Stomach (tissue), 8 donors: ENCODE measurements at regions not wholly inside any gene's neighbourhood (a gene's known extent, or its start where the extent isn't known, plus 50 kb on each side); places are given as distances from the start of the nearest gene placed in this dataset.

ENCODE experiments used
- DNase-seq, 2 donors: peaks; one replicate each; pipeline versions ENCODE4 v3.0.0 to v3.0.0-alpha.2; 2013 to 2019
- H3K27ac ChIP-seq, 5 donors: fragments of 200-600 bp in 4 of 5; sonication (generic) in 4 of 5; one replicate each; pipeline ENCODE4 v1.5.1; 2013 to 2019; ENCODE audit warnings: mild to moderate bottlenecking in 1 of 5, moderate library complexity in 1 of 5
- H3K27me3 ChIP-seq, 3 donors: fragments of 200-600 bp; sonication (generic); one replicate each; pipeline ENCODE4 v1.5.1; 2017 to 2019; ENCODE audit warnings: mixed run types in 1 of 3
- H3K36me3 ChIP-seq, 4 donors: fragments of 200-600 bp; sonication (generic); 1 replicate in 3 of 4; 2 replicates in 1 of 4; pipeline ENCODE4 v1.5.1; 2016 to 2019
- H3K4me1 ChIP-seq, 4 donors: fragments of 200-600 bp; sonication (generic); one replicate each; pipeline ENCODE4 v1.5.1; 2016 to 2019
- H3K4me3 ChIP-seq, 4 donors: fragments of 200-600 bp; sonication (generic) in 3 of 4; one replicate each; pipeline ENCODE4 v1.5.1; 2016 to 2019; ENCODE audit warnings: mild to moderate bottlenecking in 1 of 4
- H3K9me3 ChIP-seq, 4 donors: fragments of 200-600 bp; sonication (generic); one replicate each; pipeline ENCODE4 v1.5.1; 2016 to 2019
- EP300 ChIP-seq: sonication (generic); formaldehyde crosslinking; IDR thresholded peaks from one replicate; pipeline ENCODE4 v1.6.1; 2017; ENCODE audit warnings: antibody characterized with exemption
- POLR2A ChIP-seq, 4 donors: fragments of 450-650 bp; IDR thresholded peaks; one replicate each; pipeline ENCODE4 v1.6.1; 2016; ENCODE audit warnings: antibody characterized with exemption in 4 of 4, control low read depth in 2 of 4, mild to moderate bottlenecking in 1 of 4, moderate library complexity in 1 of 4
- POLR2AphosphoS5 ChIP-seq, 3 donors: sonication (generic); formaldehyde crosslinking; IDR thresholded peaks; one replicate each; pipeline ENCODE4 v1.6.1; 2016; ENCODE audit warnings: antibody characterized with exemption in 3 of 3
- WGBS, 5 donors: extraction: QIAGEN DNeasy Blood & Tissue Kit in 3 of 5; methylation state at CpG; one replicate each; pipeline versions ENCODE4 v1.1.5 to v1.1.7; 2013 to 2018; 5-methylcytosine and 5-hydroxymethylcytosine counted together
- intact Hi-C: fragments of 100-400 bp; cut with DNase I; formaldehyde crosslinking; loops from one replicate; pipeline ENCODE4 v1.15.1; 2023; ENCODE audit warnings: low total_unique reads
- TF ChIP-seq, protein P1 (sequence below), 7 experiments: fragments of 450-650 bp in 4 of 7; fragments of 200-600 bp in 3 of 7; sonication (generic) in 3 of 7; IDR thresholded peaks; one replicate each; pipeline ENCODE4 v1.5.1; 2016 to 2019; ENCODE audit warnings: antibody characterized with exemption in 7 of 7, control low read depth in 2 of 7, mild to moderate bottlenecking in 1 of 7
- donor health status: healthy with polysubstance abuse.
- donor health status: Bipolar disorder and iron deficiency.
- donor health status: healthy.

DNA sequence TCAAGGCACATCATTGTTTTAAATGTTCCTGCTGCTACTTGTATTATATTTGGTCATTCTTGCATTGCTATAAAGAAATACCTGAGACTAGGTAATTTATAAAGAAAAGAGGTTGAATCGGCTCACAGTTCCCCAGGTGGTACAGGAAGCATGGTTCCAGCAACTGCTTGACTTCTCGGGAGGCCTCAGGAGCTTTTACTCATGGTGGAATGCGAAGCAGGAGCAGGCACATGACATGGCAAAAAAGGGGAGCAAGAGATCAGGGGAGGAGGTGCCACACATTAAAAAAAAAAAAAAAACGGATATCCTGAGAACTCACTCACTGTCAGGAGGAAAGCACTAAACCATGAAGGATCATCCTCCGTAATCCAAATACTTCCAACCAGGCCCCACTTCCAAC is 286.9 kb upstream of the PLSCR5 start:
- Histone ChIP-seq H3K36me3 (no peaks in the 10 kb centered on the region), H3K27ac (no peak overlapping the region), H3K27me3 (no peaks in the 10 kb centered on the region), H3K4me1 (no peaks in the 10 kb centered on the region), H3K4me3 (no peak overlapping the region), H3K9me3 (no peaks in the 10 kb centered on the region)
- intact Hi-C loops = no loop called here
- TF ChIP-seq POLR2A (IDR thresholded peaks at IDR 0.05) (no peak), EP300 (no peak), POLR2AphosphoS5 (IDR thresholded peaks at IDR 0.05) (no peak)
- TF ChIP-seq, protein P1, sequence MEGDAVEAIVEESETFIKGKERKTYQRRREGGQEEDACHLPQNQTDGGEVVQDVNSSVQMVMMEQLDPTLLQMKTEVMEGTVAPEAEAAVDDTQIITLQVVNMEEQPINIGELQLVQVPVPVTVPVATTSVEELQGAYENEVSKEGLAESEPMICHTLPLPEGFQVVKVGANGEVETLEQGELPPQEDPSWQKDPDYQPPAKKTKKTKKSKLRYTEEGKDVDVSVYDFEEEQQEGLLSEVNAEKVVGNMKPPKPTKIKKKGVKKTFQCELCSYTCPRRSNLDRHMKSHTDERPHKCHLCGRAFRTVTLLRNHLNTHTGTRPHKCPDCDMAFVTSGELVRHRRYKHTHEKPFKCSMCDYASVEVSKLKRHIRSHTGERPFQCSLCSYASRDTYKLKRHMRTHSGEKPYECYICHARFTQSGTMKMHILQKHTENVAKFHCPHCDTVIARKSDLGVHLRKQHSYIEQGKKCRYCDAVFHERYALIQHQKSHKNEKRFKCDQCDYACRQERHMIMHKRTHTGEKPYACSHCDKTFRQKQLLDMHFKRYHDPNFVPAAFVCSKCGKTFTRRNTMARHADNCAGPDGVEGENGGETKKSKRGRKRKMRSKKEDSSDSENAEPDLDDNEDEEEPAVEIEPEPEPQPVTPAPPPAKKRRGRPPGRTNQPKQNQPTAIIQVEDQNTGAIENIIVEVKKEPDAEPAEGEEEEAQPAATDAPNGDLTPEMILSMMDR (IDR thresholded peaks at IDR 0.05) = no peak
- WGBS, 5 donors = 73 to 84% (median 78%) methylated on average over 5 of the region's 5 CpGs
- DNase-seq = no peak

DNA sequence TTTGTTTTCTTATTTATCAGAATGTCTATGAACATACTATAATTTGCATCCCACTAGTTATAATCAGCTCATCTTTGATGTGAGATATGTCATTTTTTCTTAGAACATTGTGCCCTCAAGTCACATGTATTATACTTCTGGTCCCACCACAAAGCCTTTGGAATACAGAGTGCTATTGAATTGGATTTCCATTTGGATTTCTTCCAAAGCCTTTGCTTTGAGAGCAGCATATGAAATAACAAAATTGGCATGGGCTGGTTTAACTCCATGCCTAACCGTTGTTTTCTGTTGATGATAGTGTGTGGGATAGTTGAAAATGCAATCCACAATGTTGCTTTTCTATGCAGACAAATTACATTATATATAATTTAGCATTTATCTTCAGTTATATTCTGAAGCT is 284.5 kb upstream of the PLSCR5 start:
- no peak overlapping the region for H3K4me3 ChIP-seq
- no peaks in the 10 kb centered on the region for H3K27me3 ChIP-seq
- no peaks in the 10 kb centered on the region for H3K36me3 ChIP-seq
- 63 to 86% (median 83%) methylated on average over 1 of the region's 1 CpG for WGBS, 5 donors
- H3K9me3 ChIP-seq = no peaks in the 10 kb centered on the region
- intact Hi-C loops = no loop called here
- H3K4me1 ChIP-seq = no peaks in the 10 kb centered on the region
- peak in 1 of 2 donors; percentile 6 for DNase-seq
- H3K27ac ChIP-seq = no peak overlapping the region
- no peak for TF ChIP-seq POLR2A (IDR thresholded peaks at IDR 0.05)
- TF ChIP-seq, protein P1 (IDR thresholded peaks at IDR 0.05) = no peak
- no peak for TF ChIP-seq POLR2AphosphoS5 (IDR thresholded peaks at IDR 0.05)
- no peak for TF ChIP-seq EP300

DNA sequence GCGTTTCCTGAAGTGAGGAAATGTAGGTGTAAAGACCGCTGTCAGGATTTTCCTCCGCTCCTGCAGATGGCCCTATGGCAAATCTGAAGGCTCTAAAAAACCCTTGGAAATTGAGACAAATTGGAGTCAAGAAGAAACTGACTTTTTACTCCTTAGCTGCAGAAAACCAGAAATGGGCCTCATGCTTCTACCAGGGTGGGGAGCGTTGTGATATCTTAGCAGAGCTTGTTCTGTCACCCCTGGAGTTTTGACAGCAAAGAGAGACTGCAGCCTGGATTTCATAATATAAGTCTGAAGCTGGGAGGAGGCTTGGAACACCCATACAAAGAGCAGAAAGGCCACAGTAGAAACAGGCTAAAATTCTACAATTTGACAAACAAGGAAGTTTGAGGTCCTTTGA is 283.0 kb upstream of the PLSCR5 start:
- Histone ChIP-seq H3K27me3 (no peaks in the 10 kb centered on the region), H3K27ac (no peak overlapping the region), H3K4me1 (no peaks in the 10 kb centered on the region), H3K36me3 (no peaks in the 10 kb centered on the region), H3K9me3 (no peaks in the 10 kb centered on the region), H3K4me3 (no peak overlapping the region)
- TF ChIP-seq POLR2AphosphoS5 (IDR thresholded peaks at IDR 0.05) = no peak
- no peak for TF ChIP-seq EP300
- no peak for TF ChIP-seq POLR2A (IDR thresholded peaks at IDR 0.05)
- TF ChIP-seq, protein P1 (IDR thresholded peaks at IDR 0.05) = no peak
- DNase-seq = no peak
- intact Hi-C loops = no loop called here
- 75 to 90% (median 90%) methylated on average over 4 of the region's 4 CpGs for WGBS, 5 donors

DNA sequence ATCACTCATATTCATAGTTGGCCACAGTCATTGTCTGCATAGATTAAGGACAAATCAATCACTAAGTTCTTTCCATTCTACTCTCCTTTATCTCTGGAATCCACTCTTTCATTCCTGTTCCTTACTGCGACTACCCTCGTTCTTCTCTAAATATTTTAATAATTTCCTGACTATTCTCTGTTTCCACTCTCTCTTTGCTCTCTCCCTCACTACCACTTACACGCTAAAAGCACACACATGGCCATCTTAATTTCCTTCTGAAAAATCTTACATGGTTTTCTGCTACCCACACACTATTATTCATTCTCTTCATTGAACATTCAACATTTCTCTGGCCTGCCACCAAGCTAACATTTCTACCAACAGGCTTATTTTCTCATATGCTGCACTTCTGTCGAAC is 279.6 kb upstream of the PLSCR5 start:
- Histone ChIP-seq H3K27ac (no peak overlapping the region), H3K4me1 (no peaks in the 10 kb centered on the region), H3K9me3 (no peaks in the 10 kb centered on the region), H3K36me3 (no peaks in the 10 kb centered on the region), H3K27me3 (no peaks in the 10 kb centered on the region), H3K4me3 (no peak overlapping the region)
- WGBS, 5 donors = 43 to 61% (median 46%) methylated on average over 4 of the region's 4 CpGs
- no peak for TF ChIP-seq POLR2A (IDR thresholded peaks at IDR 0.05)
- TF ChIP-seq, protein P1 (IDR thresholded peaks at IDR 0.05) = no peak
- no peak for TF ChIP-seq EP300
- TF ChIP-seq POLR2AphosphoS5 (IDR thresholded peaks at IDR 0.05) = no peak
- intact Hi-C loops = no loop called here
- DNase-seq = no peak
